Cerebellar nuclear complex (tissue), 1 donor: ENCODE measurements at regions not wholly inside any gene's neighbourhood (a gene's known extent, or its start where the extent isn't known, plus 50 kb on each side); places are given as distances from the start of the nearest gene placed in this dataset.

ENCODE experiments used
- DNase-seq, 2 experiments: peaks; one replicate each; lab custom pipeline; 2025; lab: John Stamatoyannopoulos, UW

GRCh38 chr11:45597097-45597496 is 68.3 kb downstream of the CHST1 start:
- DNase-seq: no peak

- no peak for DNase-seq
Measured at GRCh38 chr11:45596571-45596970, 68.9 kb downstream of the CHST1 start.

GRCh38 chr11:45593992-45594391 is 71.4 kb downstream of the CHST1 start:
- no peak for DNase-seq

- no peak for DNase-seq
Measured at GRCh38 chr11:45592636-45593035, 72.8 kb downstream of the CHST1 start.

GRCh38 chr11:45590743-45591142 is 74.7 kb downstream of the CHST1 start:
- no peak for DNase-seq

- DNase-seq: no peak
Measured at GRCh38 chr11:45585205-45585604, 80.2 kb downstream of the CHST1 start.

- no peak for DNase-seq
Measured at GRCh38 chr11:45583981-45584566, 81.3 kb downstream of the CHST1 start.

GRCh38 chr11:45580399-45580798 is 85.0 kb downstream of the CHST1 start:
- no peak for DNase-seq

- DNase-seq: no peak
Measured at GRCh38 chr11:45578316-45578715, 87.1 kb downstream of the CHST1 start.

GRCh38 chr11:45577752-45578151 is 87.7 kb downstream of the CHST1 start:
- DNase-seq: no peak

- no peak for DNase-seq
Measured at GRCh38 chr11:45576461-45577215, 88.8 kb downstream of the CHST1 start.

- no peak for DNase-seq
Measured at GRCh38 chr11:45573728-45574127, 91.7 kb downstream of the CHST1 start.

GRCh38 chr11:45572354-45573123 is 92.9 kb downstream of the CHST1 start:
- DNase-seq: no peak

GRCh38 chr11:45569776-45570175 is 95.6 kb downstream of the CHST1 start:
- no peak for DNase-seq

GRCh38 chr11:45568049-45568448 is 97.4 kb downstream of the CHST1 start:
- DNase-seq: no peak

GRCh38 chr11:45565446-45565988 is 99.9 kb downstream of the CHST1 start:
- DNase-seq: no peak

GRCh38 chr11:45563810-45564209 is 101.6 kb downstream of the CHST1 start:
- no peak for DNase-seq

- DNase-seq: no peak
Measured at GRCh38 chr11:45563171-45563570, 102.3 kb downstream of the CHST1 start.

GRCh38 chr11:45560913-45561281 is 104.5 kb downstream of the CHST1 start:
- no peak for DNase-seq

- DNase-seq: no peak
Measured at GRCh38 chr11:45560155-45560912, 105.1 kb downstream of the CHST1 start.

- DNase-seq: no peak
Measured at GRCh38 chr11:45556851-45557707, 108.3 kb downstream of the CHST1 start.
